ENCODE measurements at regions not wholly inside any gene's neighbourhood (a gene's known extent, or its start where the extent isn't known, plus 50 kb on each side); places are given as distances from the start of the nearest gene placed in this dataset.

DNA sequence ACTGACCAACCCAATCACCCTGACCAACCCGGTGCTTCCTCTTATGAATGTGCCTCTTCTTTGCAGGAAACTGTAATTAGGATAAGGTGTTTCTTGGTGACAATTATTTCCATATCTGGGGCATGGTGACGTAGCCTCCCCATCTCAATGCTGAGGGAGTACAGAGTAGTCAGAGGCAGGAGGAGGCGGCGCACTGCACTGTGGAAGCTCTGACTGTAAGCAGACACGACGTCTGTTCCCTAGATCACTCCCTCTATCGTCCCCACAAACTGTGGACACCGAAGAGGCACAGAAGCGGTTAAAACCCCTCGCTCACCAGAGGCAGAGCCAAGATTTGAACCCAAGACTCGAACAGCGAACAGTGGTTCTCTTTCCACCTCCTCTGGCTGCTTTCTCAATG lies 231.0 kb upstream of the IGF1R start:
- no peak overlapping the region for H2AFZ ChIP-seq (ENCODE audit: insufficient read depth, low read depth, low read length, poor library complexity, severe bottlenecking)
- H3K9me3 ChIP-seq (ENCODE audit: control extremely low read depth in 1 of 3, control insufficient read depth in 2 of 3, insufficient read depth in 1 of 3, low read length in 2 of 3) = peaks cover 0 to 18% (median 0%) of the 10 kb centered on the region in 3 donors
- POLR2A ChIA-PET = no interaction called here
- H3K9ac ChIP-seq (ENCODE audit: low read length) = no peak overlapping the region
- H3K27ac Mint-ChIP-seq = no peak overlapping the region
- no peak overlapping the region for H3K27ac ChIP-seq (ENCODE audit: low read length in 2 of 2)
- H3K4me1 ChIP-seq (ENCODE audit: control insufficient read depth in 2 of 2, insufficient read depth in 2 of 2, low read length in 2 of 2) = peaks cover 6 to 9% of the 10 kb centered on the region in 2 donors
- CTCF ChIA-PET = interaction anchor here (3.5 kb wide), 1 partner anchor 10 kb away, joined by 20 read pairs; no protein-coding TSS in a partner anchor
- DNase-seq (no peak), ATAC-seq (ENCODE audit: low read depth) (no peak)
- 91% methylated on average over 10 of the region's 12 CpGs for WGBS (ENCODE audit: insufficient coverage)
- peaks cover 19% of the 10 kb centered on the region for H3K27me3 Mint-ChIP-seq
- H4K20me1 ChIP-seq (ENCODE audit: control insufficient read depth, insufficient read depth, low read length, poor library complexity, severe bottlenecking) = no peaks in the 10 kb centered on the region
- no peak overlapping the region for H3K4me2 ChIP-seq (replicated peaks; ENCODE audit: low read depth, low read length, poor library complexity, severe bottlenecking)
- H3K4me3 Mint-ChIP-seq = no peak overlapping the region
- no peaks in the 10 kb centered on the region for H3K36me3 ChIP-seq (replicated peaks in 1 of 2; ENCODE audit: control extremely low read depth in 1 of 2, control insufficient read depth in 1 of 2, extremely low read depth in 1 of 2, insufficient read depth in 2 of 2, low read length in 1 of 2)
- intact Hi-C loops (cut with micrococcal nuclease) = no loop called here
- no peak for TF ChIP-seq EZH2 (IDR thresholded peaks at IDR 0.05; ENCODE audit: borderline replicate concordance, insufficient read depth, low read depth, low read length, poor library complexity, severe bottlenecking)
- TF ChIP-seq, protein P1, sequence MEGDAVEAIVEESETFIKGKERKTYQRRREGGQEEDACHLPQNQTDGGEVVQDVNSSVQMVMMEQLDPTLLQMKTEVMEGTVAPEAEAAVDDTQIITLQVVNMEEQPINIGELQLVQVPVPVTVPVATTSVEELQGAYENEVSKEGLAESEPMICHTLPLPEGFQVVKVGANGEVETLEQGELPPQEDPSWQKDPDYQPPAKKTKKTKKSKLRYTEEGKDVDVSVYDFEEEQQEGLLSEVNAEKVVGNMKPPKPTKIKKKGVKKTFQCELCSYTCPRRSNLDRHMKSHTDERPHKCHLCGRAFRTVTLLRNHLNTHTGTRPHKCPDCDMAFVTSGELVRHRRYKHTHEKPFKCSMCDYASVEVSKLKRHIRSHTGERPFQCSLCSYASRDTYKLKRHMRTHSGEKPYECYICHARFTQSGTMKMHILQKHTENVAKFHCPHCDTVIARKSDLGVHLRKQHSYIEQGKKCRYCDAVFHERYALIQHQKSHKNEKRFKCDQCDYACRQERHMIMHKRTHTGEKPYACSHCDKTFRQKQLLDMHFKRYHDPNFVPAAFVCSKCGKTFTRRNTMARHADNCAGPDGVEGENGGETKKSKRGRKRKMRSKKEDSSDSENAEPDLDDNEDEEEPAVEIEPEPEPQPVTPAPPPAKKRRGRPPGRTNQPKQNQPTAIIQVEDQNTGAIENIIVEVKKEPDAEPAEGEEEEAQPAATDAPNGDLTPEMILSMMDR (IDR thresholded peaks at IDR 0.05) = no peak
- no peaks in the 10 kb centered on the region for H3K79me2 ChIP-seq (ENCODE audit: control insufficient read depth, insufficient read depth, low read length)
- peaks cover 0 to 22% (median 4%) of the 10 kb centered on the region in 4 experiments for H3K27me3 ChIP-seq (replicated peaks in 1 of 4; ENCODE audit: control extremely low read depth in 1 of 4, control insufficient read depth in 3 of 4, insufficient read depth in 4 of 4, low read length in 3 of 4)
- H3K9me3 Mint-ChIP-seq (ENCODE audit: insufficient read depth) = no peaks in the 10 kb centered on the region
- H3K4me3 ChIP-seq (ENCODE audit: control extremely low read depth in 1 of 5, extremely low read depth in 1 of 5, insufficient read depth in 1 of 5, low read depth in 2 of 5, low read length in 4 of 5) = no peak overlapping the region
- peaks cover 7% of the 10 kb centered on the region for H3K4me1 Mint-ChIP-seq

DNA sequence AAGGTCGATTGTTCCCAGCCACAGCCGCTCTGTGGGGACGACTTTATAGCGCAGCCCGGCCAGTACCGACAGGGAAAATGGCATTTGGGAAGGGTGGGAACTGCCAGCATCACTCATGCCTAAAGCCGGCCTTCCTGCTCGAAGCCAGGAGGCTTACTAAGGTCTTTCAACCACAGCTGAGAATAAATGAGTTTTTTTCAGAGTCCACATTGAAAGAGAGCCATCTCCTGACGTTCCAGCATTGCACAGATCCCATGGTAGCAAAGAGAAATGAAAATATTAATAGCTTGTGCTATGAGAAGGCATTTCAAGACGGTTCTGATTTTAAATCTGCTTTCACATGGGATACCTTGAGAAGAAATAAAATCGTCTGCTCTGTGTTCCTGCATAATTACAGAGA lies 230.2 kb upstream of the IGF1R start:
- Histone ChIP-seq H3K4me3 (ENCODE audit: control extremely low read depth in 1 of 5, extremely low read depth in 1 of 5, insufficient read depth in 1 of 5, low read depth in 2 of 5, low read length in 4 of 5) (no peak overlapping the region), H3K9ac (ENCODE audit: low read length) (no peak overlapping the region), H3K36me3 (replicated peaks in 1 of 2; ENCODE audit: control extremely low read depth in 1 of 2, control insufficient read depth in 1 of 2, extremely low read depth in 1 of 2, insufficient read depth in 2 of 2, low read length in 1 of 2) (no peaks in the 10 kb centered on the region), H3K27ac (ENCODE audit: low read length in 2 of 2) (no peak overlapping the region), H3K4me2 (replicated peaks; ENCODE audit: low read depth, low read length, poor library complexity, severe bottlenecking) (no peak overlapping the region), H3K79me2 (ENCODE audit: control insufficient read depth, insufficient read depth, low read length) (no peaks in the 10 kb centered on the region), H2AFZ (ENCODE audit: insufficient read depth, low read depth, low read length, poor library complexity, severe bottlenecking) (no peak overlapping the region), H4K20me1 (ENCODE audit: control insufficient read depth, insufficient read depth, low read length, poor library complexity, severe bottlenecking) (no peaks in the 10 kb centered on the region), H3K27me3 (replicated peaks in 1 of 4; ENCODE audit: control extremely low read depth in 1 of 4, control insufficient read depth in 3 of 4, insufficient read depth in 4 of 4, low read length in 3 of 4) (peaks cover 0 to 29% (median 4%) of the 10 kb centered on the region in 4 experiments), H3K9me3 (ENCODE audit: control extremely low read depth in 1 of 3, control insufficient read depth in 2 of 3, insufficient read depth in 1 of 3, low read length in 2 of 3) (peaks cover 0 to 18% (median 0%) of the 10 kb centered on the region in 3 donors), H3K4me1 (ENCODE audit: control insufficient read depth in 2 of 2, insufficient read depth in 2 of 2, low read length in 2 of 2) (peaks cover 6 to 9% of the 10 kb centered on the region in 2 donors)
- no peak for ATAC-seq (ENCODE audit: low read depth)
- TF ChIP-seq EZH2 (IDR thresholded peaks at IDR 0.05; ENCODE audit: borderline replicate concordance, insufficient read depth, low read depth, low read length, poor library complexity, severe bottlenecking) = no peak
- TF ChIP-seq, protein P1 (IDR thresholded peaks at IDR 0.05) = no peak
- peaks cover 25% of the 10 kb centered on the region for H3K27me3 Mint-ChIP-seq
- no peak for DNase-seq
- H3K27ac Mint-ChIP-seq = no peak overlapping the region
- ChIA-PET CTCF (interaction anchor here (1.1 kb wide), 1 partner anchor 9 kb away, joined by 4 read pairs; no protein-coding TSS in a partner anchor), POLR2A (no interaction called here)
- H3K4me3 Mint-ChIP-seq = no peak overlapping the region
- 94% methylated on average over 6 of the region's 11 CpGs for WGBS (ENCODE audit: insufficient coverage)
- intact Hi-C loops (cut with micrococcal nuclease) = no loop called here
- H3K9me3 Mint-ChIP-seq (ENCODE audit: insufficient read depth) = no peaks in the 10 kb centered on the region
- peaks cover 7% of the 10 kb centered on the region for H3K4me1 Mint-ChIP-seq
